ENCODE measurements at regions not wholly inside any gene's neighbourhood (a gene's known extent, or its start where the extent isn't known, plus 50 kb on each side); places are given as distances from the start of the nearest gene placed in this dataset.

DNA sequence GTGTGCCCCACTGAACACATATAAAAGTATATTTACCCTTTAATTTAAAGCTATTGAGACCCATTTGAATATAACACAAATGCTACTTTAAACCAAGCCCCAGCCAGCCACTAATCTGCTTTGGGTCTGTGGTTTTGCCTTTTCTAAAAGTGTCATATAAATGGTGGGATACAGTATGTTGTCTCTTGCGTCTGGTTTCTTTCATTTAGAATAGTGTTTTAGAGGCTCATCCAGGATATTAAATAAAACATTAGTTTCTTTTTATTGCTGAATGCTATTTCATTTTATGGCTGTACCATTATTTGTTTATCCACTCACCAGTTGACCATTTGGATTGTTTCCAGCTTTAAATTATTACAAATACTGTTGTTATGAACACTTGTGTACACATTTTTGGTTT is 290.5 kb upstream of the SORL1-AS1 start:
- H3K27me3 Mint-ChIP-seq (ENCODE audit: unreplicated experiment), result no peaks in the 10 kb centered on the region
- TF ChIP-seq, protein P1, sequence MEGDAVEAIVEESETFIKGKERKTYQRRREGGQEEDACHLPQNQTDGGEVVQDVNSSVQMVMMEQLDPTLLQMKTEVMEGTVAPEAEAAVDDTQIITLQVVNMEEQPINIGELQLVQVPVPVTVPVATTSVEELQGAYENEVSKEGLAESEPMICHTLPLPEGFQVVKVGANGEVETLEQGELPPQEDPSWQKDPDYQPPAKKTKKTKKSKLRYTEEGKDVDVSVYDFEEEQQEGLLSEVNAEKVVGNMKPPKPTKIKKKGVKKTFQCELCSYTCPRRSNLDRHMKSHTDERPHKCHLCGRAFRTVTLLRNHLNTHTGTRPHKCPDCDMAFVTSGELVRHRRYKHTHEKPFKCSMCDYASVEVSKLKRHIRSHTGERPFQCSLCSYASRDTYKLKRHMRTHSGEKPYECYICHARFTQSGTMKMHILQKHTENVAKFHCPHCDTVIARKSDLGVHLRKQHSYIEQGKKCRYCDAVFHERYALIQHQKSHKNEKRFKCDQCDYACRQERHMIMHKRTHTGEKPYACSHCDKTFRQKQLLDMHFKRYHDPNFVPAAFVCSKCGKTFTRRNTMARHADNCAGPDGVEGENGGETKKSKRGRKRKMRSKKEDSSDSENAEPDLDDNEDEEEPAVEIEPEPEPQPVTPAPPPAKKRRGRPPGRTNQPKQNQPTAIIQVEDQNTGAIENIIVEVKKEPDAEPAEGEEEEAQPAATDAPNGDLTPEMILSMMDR (IDR thresholded peaks at IDR 0.05; ENCODE audit: unreplicated experiment), result no peak
- no peaks in the 10 kb centered on the region for H3K4me1 Mint-ChIP-seq (ENCODE audit: unreplicated experiment)
- H3K9me3 Mint-ChIP-seq (ENCODE audit: unreplicated experiment), result no peaks in the 10 kb centered on the region
- H3K36me3 Mint-ChIP-seq (ENCODE audit: low read depth, unreplicated experiment), result no peaks in the 10 kb centered on the region
- no peak overlapping the region for H3K4me3 Mint-ChIP-seq (ENCODE audit: unreplicated experiment)
- H3K27ac Mint-ChIP-seq (ENCODE audit: unreplicated experiment), result no peak overlapping the region
- DNase-seq (ENCODE audit: low spot score), result no peak

DNA sequence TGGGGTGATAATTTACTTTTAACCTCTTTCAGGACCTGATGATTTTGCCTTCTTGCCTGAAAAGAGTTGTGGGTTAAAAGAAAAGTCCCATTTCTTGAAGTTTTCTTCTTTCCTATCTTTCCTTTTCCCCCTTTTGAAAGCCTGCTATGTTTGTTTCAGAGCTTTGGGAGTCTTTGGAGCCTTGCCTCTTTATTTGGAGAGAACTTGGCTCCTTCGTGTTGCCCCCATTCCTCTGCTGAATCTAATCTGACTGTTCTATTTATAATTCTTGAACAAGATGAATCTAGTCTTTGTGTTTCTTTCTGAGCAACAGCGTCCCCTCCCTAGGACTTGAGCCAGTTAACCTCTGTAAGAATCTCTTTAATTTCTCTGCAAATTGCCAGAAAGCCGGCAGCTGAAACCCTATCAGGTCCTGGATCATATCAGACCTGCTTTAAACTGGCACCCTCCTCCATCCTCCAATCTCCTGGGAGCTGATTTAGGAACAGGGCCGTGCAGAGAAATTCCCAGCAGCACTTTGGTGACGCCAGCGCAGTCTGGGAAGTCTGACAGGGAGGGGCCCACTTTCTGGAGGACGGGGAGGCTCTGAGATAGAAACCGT is 289.1 kb upstream of the SORL1-AS1 start:
- Mint-ChIP-seq H3K27ac (ENCODE audit: unreplicated experiment) (no peak overlapping the region), H3K27me3 (ENCODE audit: unreplicated experiment) (peaks cover 1% of the 10 kb centered on the region), H3K36me3 (ENCODE audit: low read depth, unreplicated experiment) (no peaks in the 10 kb centered on the region), H3K9me3 (ENCODE audit: unreplicated experiment) (no peaks in the 10 kb centered on the region), H3K4me3 (ENCODE audit: unreplicated experiment) (no peak overlapping the region), H3K4me1 (ENCODE audit: unreplicated experiment) (no peaks in the 10 kb centered on the region)
- TF ChIP-seq, protein P1 (IDR thresholded peaks at IDR 0.05; ENCODE audit: unreplicated experiment), result no peak
- DNase-seq (ENCODE audit: low spot score), result no peak

DNA sequence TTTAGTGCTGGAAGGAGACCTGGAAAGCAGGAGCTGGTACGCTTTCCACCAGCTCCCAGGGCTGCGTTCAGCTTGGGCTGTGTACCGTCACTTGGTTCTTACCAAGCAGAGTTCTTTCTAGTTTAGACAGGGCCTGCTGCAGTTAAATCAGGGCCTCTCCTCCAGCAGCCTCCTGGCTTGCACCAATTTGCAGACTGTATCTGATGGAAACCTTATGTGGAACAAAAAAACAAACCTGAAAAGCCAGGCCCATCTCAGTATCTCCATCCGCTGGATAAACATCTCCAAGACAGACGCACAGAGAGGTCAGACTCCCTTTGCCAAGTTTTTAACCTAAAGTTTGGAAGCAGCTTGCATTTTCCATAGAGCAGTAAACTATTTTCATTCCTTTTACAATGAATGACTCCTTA is 288.6 kb upstream of the SORL1-AS1 start:
- Mint-ChIP-seq H3K27me3 (ENCODE audit: unreplicated experiment) (peaks cover 1% of the 10 kb centered on the region), H3K4me1 (ENCODE audit: unreplicated experiment) (no peaks in the 10 kb centered on the region), H3K9me3 (ENCODE audit: unreplicated experiment) (no peaks in the 10 kb centered on the region), H3K27ac (ENCODE audit: unreplicated experiment) (no peak overlapping the region), H3K36me3 (ENCODE audit: low read depth, unreplicated experiment) (no peaks in the 10 kb centered on the region), H3K4me3 (ENCODE audit: unreplicated experiment) (no peak overlapping the region)
- DNase-seq (ENCODE audit: low spot score), result no peak
- TF ChIP-seq, protein P1 (IDR thresholded peaks at IDR 0.05; ENCODE audit: unreplicated experiment), result no peak

DNA sequence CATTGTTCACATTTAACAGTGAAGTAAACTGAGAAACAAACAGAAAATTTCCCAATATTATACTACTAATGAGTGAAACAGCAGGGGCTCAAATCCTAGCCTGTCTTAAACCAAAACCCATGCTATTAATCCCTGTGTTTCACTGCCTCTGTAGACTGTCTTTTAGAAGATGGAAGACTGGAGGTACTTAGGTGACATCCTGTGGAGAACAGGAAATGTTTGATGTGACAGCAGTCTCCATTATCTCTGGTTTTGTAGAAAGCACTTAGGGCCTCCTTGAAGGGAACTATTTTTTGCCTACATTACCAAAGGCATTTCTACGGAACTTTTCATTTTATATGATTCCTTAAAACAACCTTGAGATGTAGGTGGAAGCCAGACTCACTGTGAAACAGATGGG is 288.1 kb upstream of the SORL1-AS1 start:
- no peaks in the 10 kb centered on the region for H3K36me3 Mint-ChIP-seq (ENCODE audit: low read depth, unreplicated experiment)
- H3K4me1 Mint-ChIP-seq (ENCODE audit: unreplicated experiment), result no peaks in the 10 kb centered on the region
- TF ChIP-seq, protein P1 (IDR thresholded peaks at IDR 0.05; ENCODE audit: unreplicated experiment), result no peak
- H3K4me3 Mint-ChIP-seq (ENCODE audit: unreplicated experiment), result no peak overlapping the region
- H3K9me3 Mint-ChIP-seq (ENCODE audit: unreplicated experiment), result no peaks in the 10 kb centered on the region
- no peak for DNase-seq (ENCODE audit: low spot score)
- H3K27me3 Mint-ChIP-seq (ENCODE audit: unreplicated experiment), result peaks cover 1% of the 10 kb centered on the region
- no peak overlapping the region for H3K27ac Mint-ChIP-seq (ENCODE audit: unreplicated experiment)

DNA sequence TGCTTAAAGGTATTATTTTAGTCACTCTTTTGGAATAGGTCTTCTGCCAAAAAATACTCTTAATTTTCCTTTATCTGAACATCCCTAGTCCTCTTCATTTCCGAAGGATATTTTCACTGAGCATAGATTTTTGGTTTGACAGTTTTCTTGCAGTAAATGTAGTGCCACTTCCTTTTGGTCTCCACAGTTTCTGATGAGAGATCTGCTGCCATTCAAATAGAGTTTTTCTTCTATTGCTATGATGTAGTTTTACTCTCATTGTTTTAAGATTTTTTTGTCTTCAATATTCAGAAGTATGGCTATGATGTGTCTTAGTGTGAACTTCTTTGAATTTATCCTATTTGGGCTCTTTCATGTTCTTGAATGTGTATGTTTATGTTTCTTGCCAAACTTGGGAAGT is 281.1 kb upstream of the SORL1-AS1 start:
- Mint-ChIP-seq H3K4me3 (ENCODE audit: unreplicated experiment) (no peak overlapping the region), H3K4me1 (ENCODE audit: unreplicated experiment) (peaks cover 7% of the 10 kb centered on the region), H3K27ac (ENCODE audit: unreplicated experiment) (no peak overlapping the region), H3K9me3 (ENCODE audit: unreplicated experiment) (no peaks in the 10 kb centered on the region), H3K27me3 (ENCODE audit: unreplicated experiment) (peaks cover 1% of the 10 kb centered on the region), H3K36me3 (ENCODE audit: low read depth, unreplicated experiment) (peaks cover 3% of the 10 kb centered on the region)
- DNase-seq (ENCODE audit: low spot score), result no peak
- TF ChIP-seq, protein P1 (IDR thresholded peaks at IDR 0.05; ENCODE audit: unreplicated experiment), result no peak
